ENCODE measurements at regions not wholly inside any gene's neighbourhood (a gene's known extent, or its start where the extent isn't known, plus 50 kb on each side); places are given as distances from the start of the nearest gene placed in this dataset.

- no peak for TF ChIP-seq EZH2 (optimal IDR thresholded peaks at IDR 0.05; ENCODE audit: low read depth, low read length)
- TF ChIP-seq CTCF (IDR thresholded peaks at IDR 0.05; ENCODE audit: low read length), result no peak
- TF ChIP-seq EZH2phosphoT487 (IDR thresholded peaks at IDR 0.05; ENCODE audit: low read length), result no peak
Observed at GRCh38 chr12:98419081-98419794, 96.2 kb upstream of the TMPO start.
